GM18519 (cell line): ENCODE measurements at regions not wholly inside any gene's neighbourhood (a gene's known extent, or its start where the extent isn't known, plus 50 kb on each side); places are given as distances from the start of the nearest gene placed in this dataset.

Source experiments
- ATAC-seq: cut with Tn5 transposase; IDR thresholded peaks from one replicate; pipeline ENCODE4 v1.9.1; 2021; ENCODE audit warnings: mild to moderate bottlenecking, moderate library complexity; ENCODE audit not compliant: unreplicated experiment, low FRiP score

GRCh38 chr4:152007111-152007510 is 246.3 kb upstream of the GATB start:
- no peak for ATAC-seq

GRCh38 chr4:152004801-152005200 is 244.0 kb upstream of the GATB start:
- no peak for ATAC-seq

GRCh38 chr4:152000518-152000917 is 239.7 kb upstream of the GATB start:
- no peak for ATAC-seq

GRCh38 chr4:151998723-151999122 is 237.9 kb upstream of the GATB start:
- no peak for ATAC-seq

- ATAC-seq = no peak
Observed at GRCh38 chr4:151997461-151997860, 236.7 kb upstream of the GATB start.

GRCh38 chr4:151994429-151994828 is 233.6 kb upstream of the GATB start:
- ATAC-seq = no peak

- no peak for ATAC-seq
Observed at GRCh38 chr4:151993521-151993920, 232.7 kb upstream of the GATB start.

GRCh38 chr4:151992332-151993154 is 231.7 kb upstream of the GATB start:
- ATAC-seq = no peak

- ATAC-seq = no peak
Observed at GRCh38 chr4:151991884-151992167, 231.0 kb upstream of the GATB start.

GRCh38 chr4:151991001-151991883 is 230.4 kb upstream of the GATB start:
- no peak for ATAC-seq

GRCh38 chr4:151990201-151990600 is 229.4 kb upstream of the GATB start:
- no peak for ATAC-seq

GRCh38 chr4:151988591-151988990 is 227.8 kb upstream of the GATB start:
- ATAC-seq = no peak

- no peak for ATAC-seq
Observed at GRCh38 chr4:151987606-151988005, 226.8 kb upstream of the GATB start.

- ATAC-seq = no peak
Observed at GRCh38 chr4:151983854-151984253, 223.0 kb upstream of the GATB start.

GRCh38 chr4:151979819-151980218 is 219.0 kb upstream of the GATB start:
- ATAC-seq = no peak

- ATAC-seq = no peak
Observed at GRCh38 chr4:151968643-151969042, 207.8 kb upstream of the GATB start.

- no peak for ATAC-seq
Observed at GRCh38 chr4:151967074-151967473, 206.3 kb upstream of the GATB start.

- no peak for ATAC-seq
Observed at GRCh38 chr4:151962138-151962823, 201.5 kb upstream of the GATB start.

- ATAC-seq = no peak
Observed at GRCh38 chr4:151961456-151961855, 200.6 kb upstream of the GATB start.

GRCh38 chr4:151960449-151961230 is 199.8 kb upstream of the GATB start:
- no peak for ATAC-seq
